K562 (cell line): ENCODE measurements at regions not wholly inside any gene's neighbourhood (a gene's known extent, or its start where the extent isn't known, plus 50 kb on each side); places are given as distances from the start of the nearest gene placed in this dataset.

Experiments used
- ZNF764 ChIP-seq: fragments of 250-450 bp; sonication (Bioruptor Pico); IDR thresholded peaks from 2 replicates; pipeline ENCODE4 v1.4.0; 2020; ENCODE audit warnings: low read depth, mild to moderate bottlenecking, moderate library complexity
- TF ChIP-seq, protein P1 (sequence below): sonication (generic); formaldehyde crosslinking; IDR thresholded peaks from 2 replicates; pipeline ENCODE4 v1.9.0; 2022; ENCODE audit warnings: mild to moderate bottlenecking, missing genetic modification reagents

DNA sequence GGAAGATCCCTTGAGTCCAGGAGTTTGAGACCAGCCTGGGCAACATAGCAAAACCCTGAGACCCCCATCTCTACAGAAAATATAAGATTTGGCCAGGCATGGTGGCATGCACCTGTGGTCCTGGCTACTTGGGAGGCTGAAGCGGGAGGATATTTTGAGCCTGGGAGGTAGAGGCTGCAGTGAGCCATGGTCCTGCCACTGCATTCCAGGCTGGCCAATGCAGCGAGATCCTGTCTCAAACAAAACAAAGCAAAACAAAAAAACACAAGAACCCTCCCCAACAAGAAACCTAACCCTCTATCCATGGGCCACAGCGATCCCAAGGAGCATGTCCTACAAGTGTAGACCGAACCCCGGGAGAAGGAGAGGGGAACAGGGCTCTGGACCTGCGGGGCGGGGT, 133.3 kb downstream of the MGAT5B start:
- TF ChIP-seq, protein P1, sequence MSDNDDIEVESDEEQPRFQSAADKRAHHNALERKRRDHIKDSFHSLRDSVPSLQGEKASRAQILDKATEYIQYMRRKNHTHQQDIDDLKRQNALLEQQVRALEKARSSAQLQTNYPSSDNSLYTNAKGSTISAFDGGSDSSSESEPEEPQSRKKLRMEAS (CRISPR knock-in tag) = no peak
- TF ChIP-seq ZNF764 (CRISPR knock-in tag) = no peak
